Islet of Langerhans (tissue), 1 donor: ENCODE measurements at regions not wholly inside any gene's neighbourhood (a gene's known extent, or its start where the extent isn't known, plus 50 kb on each side); places are given as distances from the start of the nearest gene placed in this dataset.
"Not testable (repeated sequence)": the region's sequence is repeated elsewhere in the genome, so short reads cannot be mapped to it uniquely, and the experiment has no call there.

Source experiments
- FAIRE-seq: peaks from one replicate; lab custom pipeline; 2011; peaks lifted over from hg19 to GRCh38; lab: Jason Lieb, UNC

- no peak for FAIRE-seq
Measured at GRCh38 chr13:76829572-76830327, 56.5 kb downstream of the KCTD12 start.

GRCh38 chr13:76828316-76828741 lies 57.9 kb downstream of the KCTD12 start:
- FAIRE-seq, result no peak

- no peak for FAIRE-seq
Measured at GRCh38 chr13:76826527-76826926, 59.7 kb downstream of the KCTD12 start.

GRCh38 chr13:76825430-76825829 lies 60.8 kb downstream of the KCTD12 start:
- no peak for FAIRE-seq

- FAIRE-seq, result no peak
Measured at GRCh38 chr13:76823969-76824368, 62.2 kb downstream of the KCTD12 start.

GRCh38 chr13:76822698-76823267 lies 63.4 kb downstream of the KCTD12 start:
- no peak for FAIRE-seq

GRCh38 chr13:76821222-76821621 lies 65.0 kb downstream of the KCTD12 start:
- not testable (repeated sequence) for FAIRE-seq

GRCh38 chr13:76820759-76821158 lies 65.4 kb downstream of the KCTD12 start:
- FAIRE-seq, result no peak

GRCh38 chr13:76816394-76816793 lies 69.8 kb downstream of the KCTD12 start:
- no peak for FAIRE-seq

GRCh38 chr13:76815344-76815743 lies 70.9 kb downstream of the KCTD12 start:
- no peak for FAIRE-seq

- no peak for FAIRE-seq
Measured at GRCh38 chr13:76813891-76814290, 72.3 kb downstream of the KCTD12 start.

- FAIRE-seq, result no peak
Measured at GRCh38 chr13:76813000-76813691, 73.1 kb downstream of the KCTD12 start.

GRCh38 chr13:76812206-76812897 lies 73.9 kb downstream of the KCTD12 start:
- no peak for FAIRE-seq

GRCh38 chr13:76809389-76809788 lies 76.8 kb downstream of the KCTD12 start:
- FAIRE-seq, result no peak

GRCh38 chr13:76808927-76809326 lies 77.3 kb downstream of the KCTD12 start:
- FAIRE-seq, result no peak

GRCh38 chr13:76804801-76805200 lies 81.4 kb downstream of the KCTD12 start:
- no peak for FAIRE-seq

GRCh38 chr13:76803831-76804230 lies 82.4 kb downstream of the KCTD12 start:
- no peak for FAIRE-seq

GRCh38 chr13:76800943-76801342 lies 85.3 kb downstream of the KCTD12 start:
- no peak for FAIRE-seq

- peak; percentile 99 for FAIRE-seq
Measured at GRCh38 chr13:76799696-76800095, 86.5 kb downstream of the KCTD12 start.

GRCh38 chr13:76798037-76798436 lies 88.2 kb downstream of the KCTD12 start:
- no peak for FAIRE-seq

GRCh38 chr13:76797361-76797760 lies 88.8 kb downstream of the KCTD12 start:
- no peak for FAIRE-seq

- no peak for FAIRE-seq
Measured at GRCh38 chr13:76796851-76797250, 89.4 kb downstream of the KCTD12 start.
